Uterus (tissue), 2 donors: ENCODE measurements at regions not wholly inside any gene's neighbourhood (a gene's known extent, or its start where the extent isn't known, plus 50 kb on each side); places are given as distances from the start of the nearest gene placed in this dataset.

Experiments
- POLR2A ChIP-seq, 2 donors: fragments of 450-650 bp; IDR thresholded peaks; one replicate each; pipeline ENCODE4 v1.6.1; 2016; ENCODE audit warnings: antibody characterized with exemption in 2 of 2, mild to moderate bottlenecking in 1 of 2, moderate library complexity in 1 of 2
- TF ChIP-seq, protein P1 (sequence below), 4 experiments: fragments of 200-600 bp in 2 of 4; fragments of 450-650 bp in 2 of 4; sonication (generic) in 2 of 4; IDR thresholded peaks; one replicate each; pipeline ENCODE4 v1.5.1; 2016 to 2019; ENCODE audit warnings: antibody characterized with exemption in 4 of 4, mild to moderate bottlenecking in 2 of 4, moderate library complexity in 1 of 4

DNA sequence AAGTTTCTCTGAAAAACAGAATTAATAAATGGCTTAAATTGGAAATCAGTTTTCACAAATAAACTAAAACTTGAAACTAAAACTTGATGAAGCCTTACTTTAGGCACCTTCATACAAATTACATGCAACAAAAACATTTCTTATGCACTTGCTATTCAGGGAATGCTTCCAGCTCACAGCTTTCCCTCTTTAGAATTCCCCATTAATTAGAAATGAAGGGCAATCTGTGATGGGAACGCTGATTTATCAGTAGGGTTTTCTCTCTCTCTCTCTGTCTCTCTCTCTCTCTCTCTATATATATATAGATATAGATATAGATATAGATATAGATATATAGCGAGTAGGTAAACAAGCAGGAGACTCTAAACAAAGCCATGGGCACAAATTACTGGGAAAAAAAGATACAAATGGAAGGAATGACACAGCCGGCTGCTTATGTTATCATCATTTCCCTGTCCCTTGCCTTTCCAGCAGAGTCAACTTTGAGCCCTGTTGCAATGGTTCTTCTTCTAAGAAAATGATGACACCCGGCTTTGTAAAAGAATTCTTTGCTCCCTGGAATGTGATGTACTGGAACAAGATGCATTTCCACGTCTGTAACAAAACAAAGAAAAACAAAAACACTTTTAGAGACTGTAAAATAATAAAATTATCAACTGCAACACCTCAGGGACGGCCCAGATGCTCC is 1121.6 kb upstream of the TMEM132C start:
- TF ChIP-seq, protein P1, sequence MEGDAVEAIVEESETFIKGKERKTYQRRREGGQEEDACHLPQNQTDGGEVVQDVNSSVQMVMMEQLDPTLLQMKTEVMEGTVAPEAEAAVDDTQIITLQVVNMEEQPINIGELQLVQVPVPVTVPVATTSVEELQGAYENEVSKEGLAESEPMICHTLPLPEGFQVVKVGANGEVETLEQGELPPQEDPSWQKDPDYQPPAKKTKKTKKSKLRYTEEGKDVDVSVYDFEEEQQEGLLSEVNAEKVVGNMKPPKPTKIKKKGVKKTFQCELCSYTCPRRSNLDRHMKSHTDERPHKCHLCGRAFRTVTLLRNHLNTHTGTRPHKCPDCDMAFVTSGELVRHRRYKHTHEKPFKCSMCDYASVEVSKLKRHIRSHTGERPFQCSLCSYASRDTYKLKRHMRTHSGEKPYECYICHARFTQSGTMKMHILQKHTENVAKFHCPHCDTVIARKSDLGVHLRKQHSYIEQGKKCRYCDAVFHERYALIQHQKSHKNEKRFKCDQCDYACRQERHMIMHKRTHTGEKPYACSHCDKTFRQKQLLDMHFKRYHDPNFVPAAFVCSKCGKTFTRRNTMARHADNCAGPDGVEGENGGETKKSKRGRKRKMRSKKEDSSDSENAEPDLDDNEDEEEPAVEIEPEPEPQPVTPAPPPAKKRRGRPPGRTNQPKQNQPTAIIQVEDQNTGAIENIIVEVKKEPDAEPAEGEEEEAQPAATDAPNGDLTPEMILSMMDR (IDR thresholded peaks at IDR 0.05) = no peak
- TF ChIP-seq POLR2A (IDR thresholded peaks at IDR 0.05) = no peak
